ENCODE measurements at regions not wholly inside any gene's neighbourhood (a gene's known extent, or its start where the extent isn't known, plus 50 kb on each side); places are given as distances from the start of the nearest gene placed in this dataset.
A peak's percentile ranks its signal among the peaks of the same experiment; 100 is the strongest.

DNA sequence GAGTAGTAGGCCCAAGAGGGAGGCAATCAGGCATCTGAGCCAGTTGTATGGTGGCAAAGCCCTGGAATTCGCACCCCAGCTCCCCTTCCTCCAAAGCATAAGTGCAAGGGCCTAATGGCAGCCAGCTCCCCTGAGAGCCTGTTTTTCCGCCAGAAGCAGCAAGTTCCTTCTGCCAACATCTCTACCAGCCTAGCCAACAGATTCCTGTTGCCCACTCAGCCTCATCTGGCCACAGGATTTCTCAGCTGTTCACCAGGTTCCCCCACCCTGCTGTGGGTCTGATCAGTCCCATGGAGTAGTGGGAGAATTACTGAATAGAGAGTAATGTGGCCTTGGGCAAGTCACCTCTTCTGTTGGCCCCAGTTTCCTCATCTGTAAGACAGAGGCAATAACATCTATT is 186.2 kb upstream of the PDE1C start:
- Histone ChIP-seq H3K27me3 (ENCODE audit: low read depth) (peaks cover 5% of the 10 kb centered on the region), H3K4me1 (peaks cover 58% of the 10 kb centered on the region), H3K27ac (replicated peaks) (peak overlapping the region; percentile 47), H3K4me3 (no peak overlapping the region), H3K36me3 (no peaks in the 10 kb centered on the region), H3K9me3 (replicated peaks) (no peaks in the 10 kb centered on the region)
- TF ChIP-seq, protein P1, sequence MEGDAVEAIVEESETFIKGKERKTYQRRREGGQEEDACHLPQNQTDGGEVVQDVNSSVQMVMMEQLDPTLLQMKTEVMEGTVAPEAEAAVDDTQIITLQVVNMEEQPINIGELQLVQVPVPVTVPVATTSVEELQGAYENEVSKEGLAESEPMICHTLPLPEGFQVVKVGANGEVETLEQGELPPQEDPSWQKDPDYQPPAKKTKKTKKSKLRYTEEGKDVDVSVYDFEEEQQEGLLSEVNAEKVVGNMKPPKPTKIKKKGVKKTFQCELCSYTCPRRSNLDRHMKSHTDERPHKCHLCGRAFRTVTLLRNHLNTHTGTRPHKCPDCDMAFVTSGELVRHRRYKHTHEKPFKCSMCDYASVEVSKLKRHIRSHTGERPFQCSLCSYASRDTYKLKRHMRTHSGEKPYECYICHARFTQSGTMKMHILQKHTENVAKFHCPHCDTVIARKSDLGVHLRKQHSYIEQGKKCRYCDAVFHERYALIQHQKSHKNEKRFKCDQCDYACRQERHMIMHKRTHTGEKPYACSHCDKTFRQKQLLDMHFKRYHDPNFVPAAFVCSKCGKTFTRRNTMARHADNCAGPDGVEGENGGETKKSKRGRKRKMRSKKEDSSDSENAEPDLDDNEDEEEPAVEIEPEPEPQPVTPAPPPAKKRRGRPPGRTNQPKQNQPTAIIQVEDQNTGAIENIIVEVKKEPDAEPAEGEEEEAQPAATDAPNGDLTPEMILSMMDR (IDR thresholded peaks at IDR 0.05; ENCODE audit: borderline replicate concordance): no peak
- intact Hi-C loops (cut with micrococcal nuclease): no loop called here
- no peak for DNase-seq

DNA sequence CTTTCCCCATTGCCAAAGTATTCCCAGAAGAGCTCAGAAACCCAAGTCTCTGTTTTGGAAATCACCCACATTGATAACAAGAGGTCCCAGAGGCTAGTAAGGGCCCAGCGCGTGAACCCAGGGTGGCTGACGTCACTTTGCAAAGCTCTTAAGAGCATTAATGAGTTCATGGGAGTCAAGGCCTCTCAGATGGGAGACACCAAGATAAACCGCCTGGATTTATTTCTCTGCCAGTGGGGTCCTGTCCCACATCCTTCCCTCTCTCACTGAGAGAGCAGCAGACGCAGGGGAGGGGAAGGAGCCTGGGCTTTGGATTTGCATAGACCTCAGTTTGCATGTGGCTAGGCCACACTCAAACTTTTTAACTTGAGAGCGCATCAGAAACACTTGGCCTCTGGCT is 184.8 kb upstream of the PDE1C start:
- no peaks in the 10 kb centered on the region for H3K36me3 ChIP-seq
- H3K27ac ChIP-seq (replicated peaks): peak overlapping the region; percentile 47
- H3K9me3 ChIP-seq (replicated peaks): no peaks in the 10 kb centered on the region
- intact Hi-C loops (cut with micrococcal nuclease): no loop called here
- H3K4me3 ChIP-seq: no peak overlapping the region
- H3K4me1 ChIP-seq: peaks cover 56% of the 10 kb centered on the region
- TF ChIP-seq, protein P1 (IDR thresholded peaks at IDR 0.05; ENCODE audit: borderline replicate concordance): no peak
- DNase-seq: peak; percentile 31
- H3K27me3 ChIP-seq (ENCODE audit: low read depth): peaks cover 10% of the 10 kb centered on the region

DNA sequence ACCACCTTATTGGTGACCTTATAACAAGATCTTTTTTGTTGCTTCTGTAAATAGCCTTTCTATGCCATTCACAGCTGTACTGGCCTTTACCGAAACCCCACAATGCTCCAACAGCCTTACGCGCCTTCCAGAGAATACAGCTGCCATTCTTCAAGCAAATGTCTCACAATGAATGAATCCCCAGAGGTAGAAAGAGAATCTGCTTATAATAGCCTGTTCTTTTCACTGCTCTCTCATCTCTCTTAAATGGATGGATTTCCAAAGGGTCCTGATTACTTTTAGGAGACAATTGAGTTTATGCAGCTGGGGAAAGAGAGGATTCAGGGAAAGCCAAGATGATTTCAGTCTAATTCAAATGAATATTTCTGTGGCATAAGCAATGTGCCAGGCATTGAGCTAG is 183.1 kb upstream of the PDE1C start:
- Histone ChIP-seq H3K27ac (replicated peaks) (peak overlapping the region; percentile 47), H3K36me3 (no peaks in the 10 kb centered on the region), H3K4me3 (no peak overlapping the region), H3K4me1 (peaks cover 54% of the 10 kb centered on the region), H3K27me3 (ENCODE audit: low read depth) (peaks cover 20% of the 10 kb centered on the region), H3K9me3 (replicated peaks) (no peaks in the 10 kb centered on the region)
- DNase-seq: no peak
- TF ChIP-seq, protein P1 (IDR thresholded peaks at IDR 0.05; ENCODE audit: borderline replicate concordance): no peak
- intact Hi-C loops (cut with micrococcal nuclease): no loop called here

DNA sequence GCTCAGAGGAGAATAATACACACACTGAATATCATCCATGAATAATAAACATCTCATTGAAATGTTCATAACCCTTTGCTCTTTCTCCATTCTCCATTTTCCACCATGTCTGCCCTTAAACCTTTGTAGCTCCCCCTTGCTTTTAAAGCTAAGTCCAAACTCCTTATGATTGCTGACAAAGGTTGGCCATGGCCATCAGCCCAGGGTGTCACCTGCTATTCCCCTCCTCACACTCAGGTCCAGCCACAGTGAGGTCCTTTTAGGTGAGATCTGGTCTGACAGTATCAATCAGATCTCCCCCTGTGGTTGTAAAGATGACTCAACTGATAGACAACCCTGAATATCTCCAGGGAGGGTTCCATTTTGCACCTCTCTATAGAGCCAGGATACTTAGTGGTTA is 181.5 kb upstream of the PDE1C start:
- no peak overlapping the region for H3K27ac ChIP-seq (replicated peaks)
- H3K4me3 ChIP-seq: no peak overlapping the region
- H3K9me3 ChIP-seq (replicated peaks): no peaks in the 10 kb centered on the region
- TF ChIP-seq, protein P1 (IDR thresholded peaks at IDR 0.05; ENCODE audit: borderline replicate concordance): no peak
- intact Hi-C loops (cut with micrococcal nuclease): no loop called here
- DNase-seq: no peak
- peaks cover 48% of the 10 kb centered on the region for H3K4me1 ChIP-seq
- H3K36me3 ChIP-seq: no peaks in the 10 kb centered on the region
- peaks cover 20% of the 10 kb centered on the region for H3K27me3 ChIP-seq (ENCODE audit: low read depth)

DNA sequence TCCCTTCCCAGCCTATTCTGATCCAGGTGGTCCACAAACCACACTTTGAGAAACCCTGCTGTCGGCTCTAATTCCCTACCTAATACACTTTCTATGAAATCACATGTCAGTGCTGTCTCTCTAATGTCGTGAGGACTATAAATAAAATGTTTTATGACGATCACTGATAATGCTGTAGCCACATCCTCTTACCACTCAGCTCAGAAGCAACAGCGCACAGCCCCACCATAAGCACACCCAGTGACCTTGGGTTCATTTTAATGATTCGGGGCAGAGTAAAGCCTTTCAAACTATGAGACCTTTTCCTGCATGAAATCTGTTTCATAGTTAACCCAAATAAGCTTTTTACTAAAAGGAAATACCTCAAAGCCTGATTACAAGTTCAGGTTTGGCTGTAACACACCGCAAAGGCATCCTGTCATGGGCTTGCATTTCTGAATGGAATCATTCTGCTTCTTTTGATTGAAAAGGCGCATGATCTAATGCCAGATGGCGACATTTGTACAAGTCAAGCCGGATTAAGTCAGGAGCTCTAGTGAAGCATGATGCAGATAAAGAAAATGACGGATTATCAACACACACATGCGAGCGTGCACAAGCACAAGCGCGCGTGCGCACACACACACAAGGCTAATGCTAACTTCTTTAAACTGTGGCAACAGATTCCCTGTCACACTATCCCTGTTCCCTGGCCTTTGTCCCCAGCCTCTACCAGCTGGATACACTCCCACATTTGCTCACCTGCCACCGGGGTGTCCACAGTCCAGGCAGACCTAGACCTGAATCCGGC is 180.5 kb upstream of the PDE1C start:
- Histone ChIP-seq H3K36me3 (no peaks in the 10 kb centered on the region), H3K27me3 (ENCODE audit: low read depth) (peaks cover 20% of the 10 kb centered on the region), H3K4me3 (no peak overlapping the region), H3K9me3 (replicated peaks) (no peaks in the 10 kb centered on the region), H3K4me1 (peaks cover 38% of the 10 kb centered on the region), H3K27ac (replicated peaks) (no peak overlapping the region)
- intact Hi-C loops (cut with micrococcal nuclease): no loop called here
- TF ChIP-seq, protein P1 (IDR thresholded peaks at IDR 0.05; ENCODE audit: borderline replicate concordance): no peak
- no peak for DNase-seq
